GM13977 (cell line): ENCODE measurements at regions not wholly inside any gene's neighbourhood (a gene's known extent, or its start where the extent isn't known, plus 50 kb on each side); places are given as distances from the start of the nearest gene placed in this dataset.

Source experiments
- DNase-seq: peaks from one replicate; pipeline ENCODE4 v3.0.0; 2012; ENCODE audit warnings: low spot score
- CTCF ChIP-seq: IDR thresholded peaks from 2 replicates; pipeline ENCODE4 v1.5.1; 2012; ENCODE audit warnings: mild to moderate bottlenecking, control low read depth; ENCODE audit not compliant: insufficient read depth; ENCODE audit errors: extremely low read depth, missing control alignments
- in situ Hi-C: fragments of 300-500 bp; cut with MboI; formaldehyde crosslinking; loops from one replicate; pipeline ENCODE4 v1.12.0; 2022; ENCODE audit warnings: low sequenced_read_pairs, low pct_unique_long_range_greater_than_20kb, mixed read lengths, inconsistent platforms; ENCODE audit not compliant: unreplicated experiment

- no peak for DNase-seq
- in situ Hi-C loops: no loop called here
- TF ChIP-seq CTCF: no peak
Measured at GRCh38 chr12:65663097-65663496, 161.2 kb upstream of the HMGA2 start.

- in situ Hi-C loops: no loop called here
- no peak for DNase-seq
Measured at GRCh38 chr12:65663648-65664047, 160.6 kb upstream of the HMGA2 start.

GRCh38 chr12:65664715-65665250 lies 159.5 kb upstream of the HMGA2 start:
- TF ChIP-seq CTCF: no peak
- in situ Hi-C loops: no loop called here
- no peak for DNase-seq

More at GRCh38 chr12:65663648-65664047, 160.6 kb upstream of the HMGA2 start:
- no peak for TF ChIP-seq CTCF

- TF ChIP-seq CTCF: no peak
- no peak for DNase-seq
- in situ Hi-C loops: no loop called here
Measured at GRCh38 chr12:65665817-65666216, 158.5 kb upstream of the HMGA2 start.

- DNase-seq: no peak
- in situ Hi-C loops: no loop called here
- no peak for TF ChIP-seq CTCF
Measured at GRCh38 chr12:65666876-65667275, 157.4 kb upstream of the HMGA2 start.

GRCh38 chr12:65667932-65668331 lies 156.4 kb upstream of the HMGA2 start:
- no peak for DNase-seq
- TF ChIP-seq CTCF: no peak
- in situ Hi-C loops: no loop called here
